IPS-18a (cell line): ENCODE measurements at regions not wholly inside any gene's neighbourhood (a gene's known extent, or its start where the extent isn't known, plus 50 kb on each side); places are given as distances from the start of the nearest gene placed in this dataset.
"Not testable (repeated sequence)": the region's sequence is repeated elsewhere in the genome, so short reads cannot be mapped to it uniquely, and the experiment has no call there.

ENCODE experiments used
- H3K27ac ChIP-seq: one replicate; pipeline ENCODE4 v1.5.1; 2013; ENCODE audit warnings: low read length
- H3K27me3 ChIP-seq: one replicate; pipeline ENCODE4 v1.6.1; 2013; ENCODE audit warnings: mild to moderate bottlenecking, low read length; ENCODE audit not compliant: control insufficient read depth, insufficient read depth
- H3K36me3 ChIP-seq: one replicate; pipeline ENCODE4 v1.6.1; 2013; ENCODE audit warnings: low read depth, low read length; ENCODE audit not compliant: control insufficient read depth
- H3K4me1 ChIP-seq: one replicate; pipeline ENCODE4 v1.6.1; 2013; ENCODE audit warnings: low read depth, low read length; ENCODE audit not compliant: control insufficient read depth
- H3K4me3 ChIP-seq: one replicate; pipeline ENCODE4 v1.5.1; 2013; ENCODE audit warnings: low read length
- H3K9ac ChIP-seq: one replicate; pipeline ENCODE4 v1.6.1; 2013; ENCODE audit warnings: mild to moderate bottlenecking, low read length, moderate library complexity
- H3K9me3 ChIP-seq: one replicate; pipeline ENCODE4 v1.6.1; 2013; ENCODE audit warnings: low read depth, low read length; ENCODE audit not compliant: control insufficient read depth

- no peaks in the 10 kb centered on the region for H3K9me3 ChIP-seq
- no peaks in the 10 kb centered on the region for H3K4me1 ChIP-seq
- H3K36me3 ChIP-seq: no peaks in the 10 kb centered on the region
- H3K9ac ChIP-seq: no peak overlapping the region
- no peak overlapping the region for H3K4me3 ChIP-seq
- no peaks in the 10 kb centered on the region for H3K27me3 ChIP-seq
- no peak overlapping the region for H3K27ac ChIP-seq
Measured at GRCh38 chr4:138599965-138600364, 357.8 kb upstream of the SLC7A11 start.

DNA sequence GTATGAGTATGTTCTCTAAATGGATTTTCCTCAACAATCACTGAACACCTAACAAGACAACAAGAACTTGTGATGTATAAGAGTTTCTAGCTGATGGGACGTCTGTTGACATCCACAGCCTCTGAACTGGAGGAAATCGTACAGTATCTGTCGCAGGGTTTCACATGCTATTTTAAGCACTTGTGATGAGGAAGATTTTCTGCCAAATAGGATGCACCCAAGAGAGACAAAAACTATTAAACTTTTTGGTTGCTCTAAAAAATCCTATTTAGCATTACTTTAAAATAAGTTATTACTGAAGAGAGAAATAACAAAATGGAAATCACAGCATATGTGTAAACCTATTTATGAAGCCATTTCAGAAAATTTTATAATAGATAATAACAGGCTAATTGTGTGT, 356.1 kb upstream of the SLC7A11 start:
- Histone ChIP-seq H3K4me3 (no peak overlapping the region), H3K27me3 (no peaks in the 10 kb centered on the region), H3K9me3 (no peaks in the 10 kb centered on the region), H3K36me3 (no peaks in the 10 kb centered on the region), H3K27ac (no peak overlapping the region), H3K4me1 (no peaks in the 10 kb centered on the region), H3K9ac (no peak overlapping the region)

- Histone ChIP-seq H3K9ac (no peak overlapping the region), H3K36me3 (no peaks in the 10 kb centered on the region), H3K9me3 (no peaks in the 10 kb centered on the region), H3K4me1 (no peaks in the 10 kb centered on the region), H3K27me3 (no peaks in the 10 kb centered on the region), H3K27ac (no peak overlapping the region), H3K4me3 (no peak overlapping the region)
Measured at GRCh38 chr4:138596896-138597295, 354.7 kb upstream of the SLC7A11 start.

- Histone ChIP-seq H3K36me3 (no peaks in the 10 kb centered on the region), H3K27me3 (no peaks in the 10 kb centered on the region), H3K27ac (no peak overlapping the region), H3K9ac (no peak overlapping the region), H3K4me3 (no peak overlapping the region), H3K4me1 (no peaks in the 10 kb centered on the region), H3K9me3 (no peaks in the 10 kb centered on the region)
Measured at GRCh38 chr4:138595731-138596460, 353.7 kb upstream of the SLC7A11 start.

GRCh38 chr4:138595171-138595570, 353.0 kb upstream of the SLC7A11 start:
- no peaks in the 10 kb centered on the region for H3K4me1 ChIP-seq
- no peaks in the 10 kb centered on the region for H3K27me3 ChIP-seq
- no peak overlapping the region for H3K4me3 ChIP-seq
- H3K27ac ChIP-seq: no peak overlapping the region
- H3K9ac ChIP-seq: no peak overlapping the region
- no peaks in the 10 kb centered on the region for H3K9me3 ChIP-seq
- no peaks in the 10 kb centered on the region for H3K36me3 ChIP-seq

GRCh38 chr4:138592796-138593195, 350.6 kb upstream of the SLC7A11 start:
- Histone ChIP-seq H3K4me1 (no peaks in the 10 kb centered on the region), H3K27me3 (no peaks in the 10 kb centered on the region), H3K4me3 (no peak overlapping the region), H3K9me3 (no peaks in the 10 kb centered on the region), H3K36me3 (no peaks in the 10 kb centered on the region), H3K27ac (no peak overlapping the region), H3K9ac (no peak overlapping the region)

DNA sequence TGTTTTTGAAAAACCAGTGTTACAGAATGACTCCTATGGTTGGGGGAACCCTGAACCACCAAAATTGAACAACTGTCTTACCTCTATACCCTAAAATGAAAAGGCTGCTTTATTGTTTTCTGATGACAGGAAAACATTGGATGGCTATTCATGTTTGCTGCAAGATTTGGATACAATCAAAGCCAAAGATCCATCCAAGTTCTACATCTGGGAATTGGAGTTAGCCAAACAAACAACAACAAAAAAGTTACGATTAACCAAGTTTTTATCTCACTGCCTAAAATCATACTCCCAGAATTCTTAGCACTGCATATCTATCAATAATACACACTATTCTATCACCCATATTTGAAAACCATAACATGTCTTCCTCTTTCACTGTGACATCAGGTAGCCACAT, 349.7 kb upstream of the SLC7A11 start:
- H3K4me3 ChIP-seq: no peak overlapping the region
- no peaks in the 10 kb centered on the region for H3K36me3 ChIP-seq
- H3K27me3 ChIP-seq: no peaks in the 10 kb centered on the region
- H3K9ac ChIP-seq: no peak overlapping the region
- no peaks in the 10 kb centered on the region for H3K4me1 ChIP-seq
- no peaks in the 10 kb centered on the region for H3K9me3 ChIP-seq
- no peak overlapping the region for H3K27ac ChIP-seq

DNA sequence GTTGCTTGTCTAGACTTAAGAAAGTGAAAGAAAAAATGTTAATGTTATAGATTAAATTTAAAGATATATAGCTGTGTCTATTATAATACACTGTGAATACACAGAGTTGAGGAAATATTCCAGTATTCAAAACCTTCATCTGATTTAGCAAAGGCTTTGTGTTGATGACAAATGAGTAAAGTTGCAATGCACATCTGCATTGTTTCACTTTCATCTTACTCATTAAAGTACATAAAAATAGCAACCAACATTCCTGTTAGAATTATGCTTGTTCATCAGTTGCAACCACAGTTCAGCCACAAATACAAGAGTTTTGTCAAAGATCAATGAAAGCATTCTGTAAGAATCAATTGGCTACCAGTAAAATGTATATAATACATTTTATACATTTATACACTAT, 346.4 kb upstream of the SLC7A11 start:
- Histone ChIP-seq H3K4me3 (no peak overlapping the region), H3K4me1 (no peaks in the 10 kb centered on the region), H3K9me3 (no peaks in the 10 kb centered on the region), H3K36me3 (no peaks in the 10 kb centered on the region), H3K9ac (no peak overlapping the region), H3K27ac (no peak overlapping the region), H3K27me3 (no peaks in the 10 kb centered on the region)

DNA sequence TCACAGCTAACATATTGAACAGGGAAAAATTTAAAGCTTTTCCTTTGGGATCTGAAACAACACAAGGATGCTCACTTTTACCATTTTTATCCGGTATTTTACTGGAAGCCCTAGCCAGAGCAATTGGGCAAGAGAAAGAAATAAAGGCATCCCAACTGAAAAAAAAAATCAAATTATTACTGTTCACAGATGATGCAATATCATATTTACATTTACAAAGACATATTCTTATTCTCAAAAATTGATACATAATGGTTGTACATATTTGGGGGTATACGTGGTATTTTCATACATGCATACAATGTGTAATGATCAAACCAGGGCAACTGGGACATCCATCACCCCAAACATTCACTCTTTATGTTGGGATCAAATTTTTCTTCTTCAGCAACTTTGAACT, 337.0 kb upstream of the SLC7A11 start:
- no peak overlapping the region for H3K4me3 ChIP-seq
- no peak overlapping the region for H3K9ac ChIP-seq
- no peaks in the 10 kb centered on the region for H3K27me3 ChIP-seq
- H3K9me3 ChIP-seq: no peaks in the 10 kb centered on the region
- H3K27ac ChIP-seq: no peak overlapping the region
- H3K36me3 ChIP-seq: no peaks in the 10 kb centered on the region
- H3K4me1 ChIP-seq: no peaks in the 10 kb centered on the region

- not testable (repeated sequence) for H3K9me3 ChIP-seq, H3K4me1 ChIP-seq, H3K27me3 ChIP-seq, H3K36me3 ChIP-seq, H3K9ac ChIP-seq, H3K4me3 ChIP-seq, H3K27ac ChIP-seq
Measured at GRCh38 chr4:138577826-138578225, 335.7 kb upstream of the SLC7A11 start.

GRCh38 chr4:138577145-138577544, 335.0 kb upstream of the SLC7A11 start:
- H3K27ac ChIP-seq: no peak overlapping the region
- no peaks in the 10 kb centered on the region for H3K36me3 ChIP-seq
- H3K4me3 ChIP-seq: no peak overlapping the region
- no peaks in the 10 kb centered on the region for H3K27me3 ChIP-seq
- no peak overlapping the region for H3K9ac ChIP-seq
- H3K9me3 ChIP-seq: no peaks in the 10 kb centered on the region
- no peaks in the 10 kb centered on the region for H3K4me1 ChIP-seq

GRCh38 chr4:138576684-138577083, 334.5 kb upstream of the SLC7A11 start:
- Histone ChIP-seq H3K27ac (no peak overlapping the region), H3K9ac (no peak overlapping the region), H3K4me1 (no peaks in the 10 kb centered on the region), H3K27me3 (no peaks in the 10 kb centered on the region), H3K4me3 (no peak overlapping the region), H3K9me3 (no peaks in the 10 kb centered on the region), H3K36me3 (no peaks in the 10 kb centered on the region)
